Kidney tubule cell (primary cell): ENCODE measurements at regions not wholly inside any gene's neighbourhood (a gene's known extent, or its start where the extent isn't known, plus 50 kb on each side); places are given as distances from the start of the nearest gene placed in this dataset.

Source experiments
- DNase-seq: peaks from one replicate; pipeline ENCODE4 v3.0.0-alpha.2; 2018; ENCODE audit warnings: low spot score

- DNase-seq = no peak
Observed at GRCh38 chr5:21694567-21694966, 1158.6 kb downstream of the CDH12 start.

GRCh38 chr5:21693591-21693990 is 1159.6 kb downstream of the CDH12 start:
- no peak for DNase-seq

- DNase-seq = no peak
Observed at GRCh38 chr5:21689587-21689986, 1163.6 kb downstream of the CDH12 start.

- peak; percentile 23 for DNase-seq
Observed at GRCh38 chr5:21688655-21689054, 1164.5 kb downstream of the CDH12 start.

- DNase-seq = no peak
Observed at GRCh38 chr5:21687621-21688020, 1165.5 kb downstream of the CDH12 start.

- no peak for DNase-seq
Observed at GRCh38 chr5:21686706-21687105, 1166.4 kb downstream of the CDH12 start.

GRCh38 chr5:21685522-21685921 is 1167.6 kb downstream of the CDH12 start:
- peak; percentile 32 for DNase-seq

- no peak for DNase-seq
Observed at GRCh38 chr5:21684992-21685391, 1168.2 kb downstream of the CDH12 start.

GRCh38 chr5:21681911-21682310 is 1171.2 kb downstream of the CDH12 start:
- DNase-seq = no peak

GRCh38 chr5:21680641-21681040 is 1172.5 kb downstream of the CDH12 start:
- DNase-seq = peak; percentile 53

- DNase-seq = peak; percentile 82
Observed at GRCh38 chr5:21680196-21680595, 1172.9 kb downstream of the CDH12 start.

- no peak for DNase-seq
Observed at GRCh38 chr5:21678526-21678925, 1174.6 kb downstream of the CDH12 start.

- DNase-seq = no peak
Observed at GRCh38 chr5:21672911-21673310, 1180.2 kb downstream of the CDH12 start.

- DNase-seq = no peak
Observed at GRCh38 chr5:21672360-21672759, 1180.8 kb downstream of the CDH12 start.

GRCh38 chr5:21665524-21665923 is 1187.6 kb downstream of the CDH12 start:
- DNase-seq = no peak

GRCh38 chr5:21663082-21663481 is 1190.1 kb downstream of the CDH12 start:
- DNase-seq = no peak

- DNase-seq = no peak
Observed at GRCh38 chr5:21661184-21661583, 1192.0 kb downstream of the CDH12 start.

- no peak for DNase-seq
Observed at GRCh38 chr5:21654556-21654955, 1198.6 kb downstream of the CDH12 start.

GRCh38 chr5:21649969-21650368 is 1203.2 kb downstream of the CDH12 start:
- peak; percentile 2 for DNase-seq

GRCh38 chr5:21646469-21646868 is 1206.7 kb downstream of the CDH12 start:
- no peak for DNase-seq

GRCh38 chr5:21644032-21644431 is 1209.1 kb downstream of the CDH12 start:
- no peak for DNase-seq

- DNase-seq = no peak
Observed at GRCh38 chr5:21642312-21642711, 1210.8 kb downstream of the CDH12 start.

- peak; percentile 69 for DNase-seq
Observed at GRCh38 chr5:21623831-21624230, 1229.3 kb downstream of the CDH12 start.

GRCh38 chr5:21615195-21615765 is 1237.9 kb downstream of the CDH12 start:
- DNase-seq = no peak
